GM21423 (cell line): ENCODE measurements at regions not wholly inside any gene's neighbourhood (a gene's known extent, or its start where the extent isn't known, plus 50 kb on each side); places are given as distances from the start of the nearest gene placed in this dataset.

Experiments
- ATAC-seq: cut with Tn5 transposase; IDR thresholded peaks from one replicate; pipeline ENCODE4 v1.9.1; 2021; ENCODE audit warnings: mild to moderate bottlenecking, moderate library complexity; ENCODE audit not compliant: unreplicated experiment

DNA sequence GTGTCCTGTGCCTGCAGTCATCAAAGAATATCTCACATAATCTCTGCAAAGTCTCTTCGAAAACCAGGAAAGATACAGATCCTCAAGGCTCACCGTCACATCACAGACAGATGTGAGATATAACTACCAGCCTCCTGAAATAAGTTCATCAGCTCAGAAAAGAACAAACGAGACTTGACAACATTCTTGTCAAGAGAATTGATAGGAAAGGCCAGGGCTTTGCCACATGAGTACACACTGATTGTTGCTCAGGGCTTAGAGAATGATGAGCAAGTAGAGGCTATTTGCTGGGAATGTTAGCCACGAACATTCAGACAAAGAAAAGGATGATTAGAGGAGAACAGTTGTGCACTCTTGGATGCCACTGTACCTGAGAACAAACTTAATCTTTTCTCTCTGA is 535.1 kb downstream of the ELAVL2 start:
- no peak for ATAC-seq

DNA sequence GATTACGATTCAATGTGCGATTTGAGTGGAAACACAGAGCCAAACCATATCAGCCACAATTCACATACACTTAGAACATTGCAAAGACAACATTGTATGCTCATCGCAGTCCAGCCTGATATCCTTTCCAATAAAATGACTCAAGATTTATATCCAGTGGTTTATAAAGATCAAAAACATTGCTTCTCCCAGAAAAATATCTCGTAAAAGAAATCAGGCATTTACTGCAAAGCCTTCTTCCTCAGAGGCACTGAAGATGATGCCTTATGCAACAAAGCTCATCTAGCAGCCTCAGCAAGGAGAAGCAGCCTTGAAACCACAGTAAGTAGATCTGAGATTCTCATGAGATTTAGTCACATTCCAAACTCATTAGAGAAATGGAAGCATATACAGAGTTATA is 523.8 kb downstream of the ELAVL2 start:
- no peak for ATAC-seq

DNA sequence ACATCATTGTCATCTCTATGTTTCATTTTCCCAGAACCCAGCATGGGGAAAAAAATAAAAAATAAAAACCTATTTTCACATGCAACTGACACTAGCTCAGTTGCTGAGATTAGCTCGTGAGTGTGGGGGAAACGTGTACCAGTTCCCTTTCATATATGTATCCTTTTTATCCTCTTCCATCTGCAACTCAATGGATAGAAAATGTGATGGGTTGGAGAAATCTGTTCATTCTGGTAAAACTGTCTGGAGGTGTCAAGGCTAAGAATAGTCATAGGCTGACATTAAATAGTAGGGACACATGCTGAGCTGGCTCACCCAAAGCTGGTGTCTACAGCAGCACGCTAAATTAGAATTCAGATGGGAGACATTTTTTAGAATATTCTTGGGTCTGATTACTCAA is 519.3 kb downstream of the ELAVL2 start:
- ATAC-seq: no peak

DNA sequence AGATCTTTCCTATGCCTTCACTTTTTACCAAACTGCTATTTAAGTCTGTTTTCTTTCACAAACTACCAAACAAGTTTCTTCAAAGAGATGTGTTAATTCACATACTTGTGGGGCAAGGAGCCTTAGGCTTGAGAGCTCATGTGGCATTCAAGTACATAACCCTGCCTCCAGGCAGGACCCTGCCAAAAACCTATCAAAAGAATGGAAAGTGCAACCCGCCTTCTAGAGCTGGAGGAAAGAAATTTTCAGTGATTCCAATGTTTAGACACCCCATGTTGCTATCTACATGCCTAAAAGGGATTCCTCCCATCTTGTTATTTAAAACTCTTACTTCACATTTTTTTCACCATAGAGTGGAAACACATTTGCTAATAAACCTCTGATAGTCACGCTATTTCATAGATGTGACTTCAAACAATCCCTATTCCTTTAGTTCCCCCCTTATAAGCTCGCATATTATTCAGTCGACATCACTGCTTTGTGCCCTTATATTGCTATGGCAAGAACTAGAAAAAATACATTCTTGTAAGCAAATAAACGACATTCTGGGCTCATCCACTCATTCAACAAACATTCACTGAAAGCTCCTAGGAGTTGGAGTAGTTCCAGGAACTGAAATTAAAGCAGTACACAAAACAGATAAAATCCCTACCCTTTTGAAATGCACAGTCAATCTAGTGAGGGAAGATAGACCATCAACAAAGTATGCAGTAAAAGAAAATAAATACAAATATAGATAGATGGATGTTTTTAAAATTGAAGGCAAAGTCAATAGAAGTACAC is 518.1 kb downstream of the ELAVL2 start:
- ATAC-seq: no peak

DNA sequence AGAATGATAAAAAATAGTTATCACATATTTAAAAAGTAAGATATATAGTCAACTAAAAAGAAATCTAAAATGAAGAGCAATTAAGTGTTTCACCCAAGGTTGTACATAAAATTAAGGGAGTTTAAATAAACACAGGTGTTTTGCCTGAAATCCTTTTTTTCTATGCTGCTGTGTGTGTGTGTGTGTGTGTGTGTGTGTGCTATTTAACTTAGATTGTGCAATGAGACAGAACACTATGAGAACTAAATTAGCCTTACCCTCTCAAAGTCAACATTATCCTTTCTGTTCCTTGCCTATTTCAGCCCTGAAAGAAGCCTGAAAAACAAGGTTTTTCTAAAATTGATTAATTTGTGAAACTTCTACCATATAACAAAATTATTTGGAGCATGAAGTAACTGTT is 516.2 kb downstream of the ELAVL2 start:
- no peak for ATAC-seq

DNA sequence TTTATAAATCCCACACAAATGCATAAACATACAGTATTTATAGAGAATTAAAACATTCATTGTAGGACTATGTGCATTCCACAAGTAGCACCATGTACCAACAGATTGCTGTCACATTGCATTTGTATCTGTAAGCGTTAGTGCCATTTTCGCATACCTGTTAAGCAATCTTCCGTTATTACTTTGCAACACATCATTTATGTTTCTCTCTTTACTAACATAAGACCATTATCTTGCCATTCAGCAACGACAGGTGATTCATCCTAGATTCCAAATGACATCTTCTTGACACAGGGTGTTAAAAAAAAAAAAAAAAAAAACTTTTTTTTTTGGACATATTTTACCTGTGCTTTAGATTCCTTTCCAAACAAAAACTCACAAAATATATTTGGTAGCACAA is 511.8 kb downstream of the ELAVL2 start:
- no peak for ATAC-seq

DNA sequence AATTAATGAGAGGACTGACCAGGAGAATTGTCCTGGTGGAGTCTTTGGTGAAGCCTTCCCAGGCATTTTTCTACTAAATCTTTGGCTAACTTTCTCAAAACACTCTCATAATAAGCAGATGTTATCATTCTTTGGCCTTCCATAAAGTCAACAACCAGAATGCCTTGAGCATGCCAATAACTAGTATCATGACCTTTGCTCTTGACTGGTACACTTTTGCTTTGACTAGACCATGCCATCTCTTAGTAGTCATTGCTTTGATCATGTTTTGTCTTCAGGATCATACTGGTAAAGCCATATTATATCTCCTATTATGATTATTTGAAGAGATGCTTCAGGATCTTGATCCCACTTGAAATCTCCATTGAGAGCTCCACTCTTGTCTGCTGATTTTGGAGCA is 506.9 kb downstream of the ELAVL2 start:
- ATAC-seq: no peak

DNA sequence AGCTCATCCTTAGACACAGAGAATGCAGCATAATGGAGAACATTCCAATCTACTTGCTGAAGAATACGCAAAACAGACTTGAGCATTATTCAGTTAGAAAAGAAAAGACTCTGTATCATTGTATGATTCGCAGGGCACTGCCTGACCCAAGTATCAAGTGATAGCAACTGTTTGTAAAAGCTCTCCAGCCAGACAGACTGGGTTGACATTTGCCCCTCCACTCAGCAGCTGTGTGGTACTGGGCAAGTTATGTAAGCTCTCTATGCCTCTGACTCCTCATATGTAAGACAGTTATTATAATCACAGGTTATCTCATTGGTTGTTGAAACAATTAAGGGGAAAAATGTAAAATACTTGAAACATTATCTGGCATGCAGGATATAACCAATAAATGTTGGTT is 505.0 kb downstream of the ELAVL2 start:
- no peak for ATAC-seq

DNA sequence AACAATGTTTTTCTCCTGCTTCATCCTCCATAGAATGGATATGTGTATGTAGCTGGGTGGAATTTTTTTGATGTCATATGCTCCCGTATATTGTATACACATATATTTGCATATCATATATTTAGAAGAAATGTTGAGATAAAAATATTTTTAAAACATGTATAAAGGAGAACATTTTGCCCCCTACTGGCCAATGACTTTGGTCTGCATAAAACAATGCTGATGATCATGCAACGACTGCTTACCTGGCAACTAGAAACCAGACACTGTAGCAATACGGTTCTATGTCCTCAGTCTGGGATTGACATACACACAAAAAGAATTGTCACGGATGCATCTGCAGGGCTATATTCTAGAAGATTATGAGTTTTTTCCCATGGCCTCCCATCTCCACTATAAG is 503.6 kb downstream of the ELAVL2 start:
- ATAC-seq: no peak

DNA sequence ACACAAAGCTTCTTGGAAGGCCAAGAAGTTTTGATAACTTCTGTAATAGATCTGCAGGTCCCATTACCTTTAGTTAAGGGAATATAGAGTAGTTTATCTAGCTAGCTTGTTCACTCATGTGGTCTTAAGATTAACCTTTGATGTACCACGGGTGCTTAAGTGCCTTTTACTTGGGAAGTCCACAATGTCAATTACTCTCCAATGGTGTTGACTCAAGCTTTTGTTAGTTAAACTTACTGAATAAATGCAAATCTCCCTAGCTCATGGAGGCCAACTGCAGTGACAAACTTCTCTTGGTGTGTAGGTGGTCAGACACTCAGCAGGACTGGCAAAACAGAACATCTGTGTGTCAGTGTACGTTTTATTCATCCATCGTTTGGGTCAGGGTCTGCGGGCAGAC is 501.5 kb downstream of the ELAVL2 start:
- no peak for ATAC-seq

DNA sequence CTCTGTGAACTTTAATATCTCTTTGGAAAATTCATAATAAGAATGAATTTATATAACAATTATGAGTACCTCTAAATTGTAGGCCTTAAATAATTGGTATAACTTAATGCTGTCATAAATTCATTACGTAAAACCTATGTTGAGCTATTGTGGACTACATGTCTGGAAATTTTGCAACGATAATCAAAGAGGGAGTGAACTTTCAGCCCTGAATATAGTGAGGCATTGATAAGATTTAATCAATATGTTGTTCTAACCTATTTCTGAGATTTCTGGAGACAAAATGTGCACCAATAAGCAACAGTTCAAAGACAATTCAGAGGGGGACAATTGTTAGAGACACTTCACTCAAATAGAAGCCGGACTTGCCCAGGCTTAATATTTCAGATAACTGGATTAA is 499.4 kb downstream of the ELAVL2 start:
- no peak for ATAC-seq

DNA sequence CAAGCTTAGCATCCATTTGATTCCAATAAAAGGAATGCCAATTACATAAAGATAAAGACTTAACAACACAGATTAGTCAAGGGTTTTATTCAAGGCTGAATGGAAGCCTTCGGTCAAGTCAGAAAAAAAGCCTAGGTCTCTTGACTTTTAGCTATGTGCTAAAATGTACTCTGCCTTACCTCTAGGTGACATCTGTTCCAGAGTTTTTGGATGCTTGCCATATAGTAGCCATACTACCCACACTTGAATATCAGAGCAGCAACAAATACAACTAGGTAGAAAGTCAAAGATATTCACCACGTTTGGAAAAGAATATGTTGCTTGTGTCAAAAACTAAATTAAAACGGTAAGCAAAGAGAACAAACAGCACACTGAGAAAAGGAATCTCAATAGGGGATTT is 484.7 kb downstream of the ELAVL2 start:
- ATAC-seq: no peak

DNA sequence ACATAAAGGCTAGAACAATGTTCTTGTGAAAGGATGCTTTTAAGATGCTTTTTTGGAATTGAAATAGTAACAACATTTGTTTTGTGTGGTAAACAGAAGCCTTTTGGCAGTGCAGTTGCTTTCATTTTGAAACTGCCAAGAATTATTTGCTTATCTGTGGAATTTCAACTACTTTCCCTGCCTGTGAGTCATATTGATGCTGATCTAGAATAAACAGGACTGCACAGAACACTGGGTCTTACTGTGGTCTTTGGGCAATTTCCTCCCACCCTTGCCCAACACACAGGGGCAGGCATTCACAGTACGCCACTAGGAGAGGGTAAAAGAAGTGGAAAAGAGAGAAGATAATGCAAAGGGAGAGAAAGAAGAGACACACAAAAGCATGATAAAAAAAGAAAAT is 483.7 kb downstream of the ELAVL2 start:
- no peak for ATAC-seq

DNA sequence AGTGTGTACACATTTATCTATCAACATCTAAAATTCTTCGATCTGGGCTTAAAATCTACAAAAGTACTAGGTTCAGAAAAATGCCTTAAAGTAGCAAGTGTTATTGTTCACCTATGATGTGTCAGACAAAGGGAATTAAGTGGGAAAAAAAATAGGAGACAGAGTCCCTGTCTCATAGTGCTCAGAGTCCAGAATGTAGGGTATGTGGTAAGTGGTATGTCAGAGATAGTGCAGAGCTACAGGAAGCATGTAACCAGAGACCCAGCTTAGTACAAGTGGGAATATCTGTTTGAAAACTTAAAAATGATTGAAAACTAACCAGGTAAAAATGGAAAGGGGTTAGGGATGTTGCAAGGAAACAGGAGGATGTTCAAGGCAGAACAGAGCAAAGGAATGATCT is 482.8 kb downstream of the ELAVL2 start:
- ATAC-seq: no peak

DNA sequence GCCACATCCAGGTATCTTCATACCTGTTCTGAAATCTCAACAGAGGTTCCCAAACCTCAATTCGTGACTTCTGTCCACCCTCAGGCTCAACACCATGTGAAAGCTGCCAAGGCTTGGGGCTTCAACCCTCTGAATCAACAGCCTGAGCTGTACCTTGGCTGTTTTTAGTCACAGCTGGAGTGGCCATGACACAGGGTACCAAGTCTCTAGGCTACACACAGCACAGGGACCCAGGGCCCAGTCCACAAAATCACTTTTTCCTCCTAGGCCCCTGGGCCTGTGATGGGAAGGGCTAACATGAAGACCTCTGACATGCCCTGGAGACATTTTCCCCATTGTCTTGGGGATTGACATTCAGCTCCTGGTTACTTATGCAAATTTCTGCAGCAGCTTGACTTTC is 464.9 kb downstream of the ELAVL2 start:
- no peak for ATAC-seq

DNA sequence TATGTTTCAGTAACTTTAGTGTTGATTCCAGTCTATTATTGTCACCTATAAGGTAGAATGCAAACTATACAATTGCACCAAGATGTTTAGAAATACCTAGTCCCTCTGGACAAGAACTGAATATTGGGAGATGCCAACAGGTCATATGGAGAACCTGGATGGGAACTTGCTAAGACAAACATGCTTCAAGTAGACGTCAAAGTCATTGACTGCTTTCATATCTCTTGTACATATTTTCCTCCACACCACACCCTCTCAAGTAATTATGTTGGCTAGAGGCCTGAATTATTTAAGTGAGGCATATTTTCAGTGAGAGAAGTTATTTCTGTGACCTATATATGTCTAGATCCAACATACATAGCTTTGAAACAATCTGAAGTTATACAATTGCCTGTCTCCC is 453.3 kb downstream of the ELAVL2 start:
- no peak for ATAC-seq

DNA sequence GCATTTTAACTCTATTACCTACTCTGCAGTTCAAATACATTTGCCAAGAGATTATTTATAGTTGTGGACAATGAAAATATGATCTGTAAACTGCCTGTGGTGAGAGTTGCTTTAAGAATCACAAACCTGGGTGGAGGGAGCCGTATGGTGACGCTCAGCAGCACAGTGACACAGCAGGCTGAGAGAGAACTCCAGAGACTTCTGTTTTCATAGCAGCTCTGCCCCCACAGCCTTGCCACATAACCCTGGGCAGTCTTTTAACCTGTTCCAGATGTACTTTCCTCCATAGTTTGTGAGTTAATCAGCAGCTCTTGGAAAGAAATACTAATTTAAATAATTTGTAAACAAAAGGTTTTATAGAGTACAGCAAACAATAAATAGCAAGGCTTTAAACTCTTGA is 450.5 kb downstream of the ELAVL2 start:
- no peak for ATAC-seq

DNA sequence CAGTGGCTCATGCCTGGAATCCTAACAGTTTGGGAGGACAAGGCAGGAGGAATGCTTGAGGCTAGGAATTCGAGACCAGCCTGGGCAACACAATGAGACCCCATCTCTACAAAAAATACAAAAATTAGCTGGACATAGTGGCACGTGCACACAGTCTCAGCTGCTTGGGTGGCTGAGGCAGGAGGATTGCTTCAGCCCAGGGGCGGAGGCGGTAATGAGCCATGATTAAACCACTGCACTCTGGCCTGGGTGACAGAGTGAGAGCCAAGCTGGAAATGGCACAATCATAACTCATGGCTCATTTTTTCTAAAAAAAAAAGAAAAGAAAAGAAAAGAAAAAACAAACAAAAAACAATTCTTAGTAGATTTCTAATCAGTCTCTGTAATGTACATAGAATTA is 446.2 kb downstream of the ELAVL2 start:
- no peak for ATAC-seq

DNA sequence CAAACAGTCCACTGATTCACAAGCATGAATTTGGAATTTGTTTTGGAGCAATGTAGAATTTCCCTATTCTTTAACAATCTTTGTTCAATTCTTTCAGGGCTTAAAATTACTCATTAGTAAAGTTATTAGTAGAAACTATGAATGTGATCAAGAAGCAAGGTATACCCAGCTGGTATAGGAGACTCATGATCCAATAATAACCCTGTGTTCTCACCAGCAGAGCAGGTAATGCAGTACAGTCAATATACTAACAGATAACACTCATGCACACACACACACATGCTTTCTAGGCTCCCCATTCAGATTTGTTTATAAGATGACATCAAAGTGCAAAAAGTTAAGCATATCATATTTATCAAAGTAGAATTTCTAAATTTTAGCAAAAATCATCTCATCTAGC is 445.2 kb downstream of the ELAVL2 start:
- ATAC-seq: no peak

DNA sequence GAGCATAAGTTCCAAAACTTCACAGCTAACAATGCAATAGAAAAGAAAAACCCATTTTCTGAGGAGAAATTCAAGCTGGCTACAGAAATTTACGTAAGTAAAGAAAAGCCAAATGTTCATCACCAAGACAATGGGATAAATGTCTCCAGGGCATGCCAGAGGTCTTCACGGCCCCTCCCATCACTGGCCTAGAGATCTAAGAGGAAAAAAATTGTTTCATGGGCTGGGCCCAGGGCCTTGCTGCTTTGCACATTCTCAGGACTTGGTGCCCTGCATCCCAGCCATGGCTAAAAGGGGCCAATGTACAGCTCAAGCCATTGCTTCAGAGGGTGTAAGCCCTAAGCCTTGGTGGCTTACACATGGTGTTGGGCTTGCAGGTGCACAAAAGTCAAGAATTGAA is 443.6 kb downstream of the ELAVL2 start:
- no peak for ATAC-seq

DNA sequence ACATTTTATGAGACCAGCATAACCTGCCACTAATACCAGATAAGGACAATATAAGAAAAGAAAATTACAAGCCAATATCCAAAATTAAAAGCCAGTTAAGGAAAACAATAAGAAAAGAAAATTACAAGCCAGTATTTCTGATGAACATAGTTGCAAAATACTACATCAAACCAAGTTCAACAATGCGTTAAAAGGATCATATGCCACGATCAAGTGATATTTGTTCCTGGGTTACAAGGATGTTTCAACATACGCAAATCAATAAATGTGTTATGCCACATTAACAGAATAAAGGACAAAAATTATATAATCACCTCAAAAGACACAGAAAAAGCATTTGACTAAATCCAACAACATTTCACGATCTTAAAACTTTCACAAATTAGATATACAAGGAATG is 431.9 kb downstream of the ELAVL2 start:
- ATAC-seq: no peak

DNA sequence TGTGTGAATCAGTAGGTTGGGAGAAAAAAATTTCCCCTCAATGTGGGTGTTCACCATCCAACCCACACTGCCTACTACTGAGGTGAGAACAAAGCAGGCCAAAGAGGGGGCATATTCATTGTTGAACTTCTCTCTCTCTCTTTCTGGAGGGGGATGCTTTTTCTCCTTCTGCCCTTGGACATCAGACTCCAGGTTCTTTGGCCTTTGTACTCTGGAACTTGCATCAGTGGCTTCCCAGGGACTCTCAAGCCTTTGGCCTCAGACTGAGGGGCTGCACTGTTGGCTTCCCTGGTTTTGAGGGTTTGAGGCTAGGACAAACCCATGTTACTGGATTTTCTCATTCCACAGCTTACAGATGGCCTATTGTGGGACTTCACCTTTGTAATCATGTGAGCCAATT is 417.2 kb downstream of the ELAVL2 start:
- no peak for ATAC-seq

DNA sequence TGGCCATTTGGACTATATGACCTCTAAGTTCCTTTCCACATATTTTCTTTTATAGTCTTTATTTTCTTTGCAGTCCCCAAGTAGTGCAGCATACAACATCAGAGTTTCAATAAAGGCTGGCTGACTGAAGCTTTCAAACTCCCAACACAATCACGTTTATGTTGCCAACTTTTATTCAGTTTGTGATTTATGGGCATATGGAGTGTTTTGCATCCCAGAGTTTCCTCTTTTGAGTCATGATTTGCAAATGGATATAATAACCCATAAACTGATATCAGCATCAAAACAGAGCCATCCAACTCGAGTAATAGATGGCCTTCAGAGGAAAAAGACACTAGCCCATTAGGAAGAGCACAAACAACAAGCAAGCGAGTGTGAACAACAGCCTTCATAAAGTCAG is 414.0 kb downstream of the ELAVL2 start:
- ATAC-seq: no peak
